HepG2 (cell line): ENCODE measurements at regions not wholly inside any gene's neighbourhood (a gene's known extent, or its start where the extent isn't known, plus 50 kb on each side); places are given as distances from the start of the nearest gene placed in this dataset.

Experiments used
- ATAC-seq: fragments of 200-7000 bp; cut with Tn5 transposase; 3 replicates; pipeline ENCODE4 v1.9.1; 2020; ENCODE audit warnings: mild to moderate bottlenecking, moderate library complexity
- BruUV-seq: library from RNA; stranded (reverse); fragments of 400-500 nt; replicated peaks from 2 replicates; lab custom pipeline; 2021; lab: Mats Ljungman, UMichigan
- CTCF ChIA-PET: fragments of 300-600 bp; formaldehyde crosslinking; extraction: SDS; loops from one replicate; lab custom pipeline; 2021; ENCODE audit warnings: low total read pairs, inconsistent platforms, low intra/inter-chr PET ratio; lab: Yijun Ruan, JAX
- POLR2A ChIA-PET: fragments of 350-600 bp; sonication (Branson Sonifier 250); formaldehyde crosslinking; loops from one replicate; lab custom pipeline; 2020; ENCODE audit warnings: antibody characterized with exemption, inconsistent platforms; lab: Yijun Ruan, JAX
- DNase-seq: peaks from one replicate; pipeline ENCODE4 v3.0.0-alpha.2; 2015; ENCODE audit warnings: low spot score
- FAIRE-seq: peaks from 3 replicates; lab custom pipeline; 2011; peaks lifted over from hg19 to GRCh38; lab: Jason Lieb, UNC
- H2AFZ ChIP-seq: one replicate; pipeline ENCODE4 v1.6.1; 2011; ENCODE audit warnings: low read length, inconsistent platforms
- H3K27ac ChIP-seq: fragments of 300-600 bp; 3 replicates; pipeline ENCODE4 v1.8.0; 2011; ENCODE audit warnings: mixed run types, mild to moderate bottlenecking, mixed read lengths, low read length, inconsistent platforms; ENCODE audit not compliant: insufficient read depth; ENCODE audit errors: extremely low read length
- H3K27me3 ChIP-seq, 2 experiments: fragments of 200-600 bp in 1 of 2; 2 replicates in 1 of 2; 3 replicates in 1 of 2; pipeline versions ENCODE4 v1.6.0 to v1.8.0; 2011; ENCODE audit warnings: low read length in 2 of 2, mild to moderate bottlenecking in 2 of 2, moderate library complexity in 2 of 2, inconsistent platforms in 1 of 2; ENCODE audit not compliant: insufficient read depth in 2 of 2, control insufficient read depth in 1 of 2
- H3K36me3 ChIP-seq, 2 experiments: fragments of 200-600 bp in 1 of 2; replicated peaks in 1 of 2; 2 replicates in 1 of 2; 3 replicates in 1 of 2; pipeline versions ENCODE4 v1.5.1 to v1.8.0; 2011; ENCODE audit warnings: low read length in 2 of 2, inconsistent platforms in 1 of 2; ENCODE audit not compliant: insufficient read depth in 2 of 2, control insufficient read depth in 1 of 2
- H3K4me1 ChIP-seq: 2 replicates; pipeline ENCODE4 v1.5.1; 2012; ENCODE audit warnings: low read length, inconsistent platforms; ENCODE audit not compliant: insufficient read depth
- H3K4me2 ChIP-seq: 2 replicates; pipeline ENCODE4 v1.6.0; 2011; ENCODE audit warnings: low read depth, low read length, inconsistent platforms
- H3K4me3 ChIP-seq, 3 experiments: fragments of 200-600 bp in 1 of 3; sonication (generic), shearing (Covaris generic) in 1 of 3; replicated peaks in 1 of 3; 2 replicates each; pipeline ENCODE4 v1.5.1; 2011 to 2016; ENCODE audit warnings: low read length in 3 of 3, inconsistent platforms in 2 of 3, low read depth in 2 of 3, mild to moderate bottlenecking in 2 of 3, control low read depth in 1 of 3, mixed read lengths in 1 of 3; ENCODE audit not compliant: insufficient read depth in 1 of 3
- H3K79me2 ChIP-seq: one replicate; pipeline ENCODE4 v1.6.1; 2011; ENCODE audit warnings: low read length, inconsistent platforms; ENCODE audit not compliant: insufficient read depth
- H3K9ac ChIP-seq: 2 replicates; pipeline ENCODE4 v1.6.0; 2011; ENCODE audit warnings: mild to moderate bottlenecking, low read depth, low read length, inconsistent platforms; ENCODE audit not compliant: insufficient read depth
- H3K9me3 ChIP-seq: 2 replicates; pipeline ENCODE4 v1.5.1; 2012; ENCODE audit warnings: mild to moderate bottlenecking, low read length
- H4K20me1 ChIP-seq: 2 replicates; pipeline ENCODE4 v1.6.0; 2011; ENCODE audit warnings: inconsistent platforms, mild to moderate bottlenecking, low read length, moderate library complexity; ENCODE audit not compliant: insufficient read depth
- ADNP ChIP-seq: sonication (generic); formaldehyde crosslinking; IDR thresholded peaks from 2 replicates; pipeline ENCODE4 v1.4.0; 2020; ENCODE audit warnings: missing genetic modification reagents
- EED ChIP-seq: sonication (generic); formaldehyde crosslinking; IDR thresholded peaks from 2 replicates; pipeline ENCODE4 v1.5.0; 2020; ENCODE audit warnings: mild to moderate bottlenecking, missing genetic modification reagents
- FOXA1 ChIP-seq, 2 experiments: fragments of 450-650 bp in 1 of 2; sonication (generic) in 1 of 2; formaldehyde crosslinking in 1 of 2; IDR thresholded peaks; 2 replicates each; pipeline versions ENCODE4 v1.4.0 to v1.6.1; 2016 to 2020; ENCODE audit warnings: missing genetic modification reagents in 1 of 2
- FOXP1 ChIP-seq, 2 experiments: fragments of 450-650 bp in 1 of 2; IDR thresholded peaks; 2 replicates each; pipeline ENCODE4 v1.6.1; 2017 to 2018; ENCODE audit warnings: antibody characterized with exemption in 1 of 2
- MAZ ChIP-seq, 2 experiments: sonication (generic) in 1 of 2; formaldehyde crosslinking in 1 of 2; IDR thresholded peaks; 2 replicates each; pipeline versions ENCODE4 v1.5.0 to v1.6.1; 2012 to 2020; ENCODE audit warnings: low read depth in 2 of 2, mild to moderate bottlenecking in 2 of 2, borderline replicate concordance in 1 of 2, improper control_type of control experiment in 1 of 2, low read length in 1 of 2, missing genetic modification reagents in 1 of 2, moderate library complexity in 1 of 2
- MYC ChIP-seq: sonication (generic); formaldehyde crosslinking; IDR thresholded peaks from 2 replicates; pipeline ENCODE4 v1.9.0; 2021; ENCODE audit warnings: missing genetic modification reagents, borderline replicate concordance
- NFIC ChIP-seq: IDR thresholded peaks from 2 replicates; pipeline ENCODE4 v1.6.1; 2012; ENCODE audit warnings: mild to moderate bottlenecking, low read length, inconsistent platforms
- STAT5B ChIP-seq: sonication (generic); formaldehyde crosslinking; IDR thresholded peaks from 2 replicates; pipeline ENCODE4 v1.4.0; 2020; ENCODE audit warnings: missing genetic modification reagents
- ZBED4 ChIP-seq: sonication (generic); formaldehyde crosslinking; IDR thresholded peaks from 2 replicates; pipeline ENCODE4 v1.4.0; 2020; ENCODE audit warnings: missing genetic modification reagents, borderline replicate concordance
- ZFP36L1 ChIP-seq: sonication (generic); formaldehyde crosslinking; IDR thresholded peaks from 2 replicates; pipeline ENCODE4 v1.8.0; 2022; ENCODE audit warnings: mild to moderate bottlenecking, missing genetic modification reagents, moderate library complexity
- ZNF251 ChIP-seq: sonication (generic); formaldehyde crosslinking; IDR thresholded peaks from 2 replicates; pipeline ENCODE4 v1.9.0; 2021; ENCODE audit warnings: mild to moderate bottlenecking, missing genetic modification reagents
- ZNF362 ChIP-seq: sonication (generic); formaldehyde crosslinking; IDR thresholded peaks from 2 replicates; pipeline ENCODE4 v1.4.0; 2020; ENCODE audit warnings: missing genetic modification reagents, mild to moderate bottlenecking, borderline replicate concordance
- ZNF468 ChIP-seq: sonication (generic); formaldehyde crosslinking; IDR thresholded peaks from 2 replicates; pipeline ENCODE4 v1.8.0; 2022; ENCODE audit warnings: mild to moderate bottlenecking, moderate library complexity, missing genetic modification reagents
- ZSCAN5A ChIP-seq: sonication (generic); formaldehyde crosslinking; IDR thresholded peaks from 2 replicates; pipeline ENCODE4 v1.8.0; 2022; ENCODE audit warnings: mild to moderate bottlenecking, missing genetic modification reagents, borderline replicate concordance
- WGBS: methylation state at CpG from one replicate; pipeline ENCODE4 v1.1.6; 2017; ENCODE audit warnings: low lambda C conversion rate; 5-methylcytosine and 5-hydroxymethylcytosine counted together
- in situ Hi-C: cut with HindIII; loops from 2 replicates; pipeline ENCODE4 v1.10.0; 2017; ENCODE audit warnings: low pct_unique_long_range_greater_than_20kb; ENCODE audit not compliant: extremely low pct_ligation_motif_present
- intact Hi-C: fragments of 100-400 bp; cut with micrococcal nuclease; formaldehyde crosslinking; loops from one replicate; pipeline ENCODE4 v1.10.0; 2022; ENCODE audit not compliant: unreplicated experiment
- TF ChIP-seq, protein P1 (sequence below): IDR thresholded peaks from 2 replicates; pipeline ENCODE4 v1.6.1; 2016; ENCODE audit warnings: missing compliant biosample characterization, missing genetic modification reagents, borderline replicate concordance

DNA sequence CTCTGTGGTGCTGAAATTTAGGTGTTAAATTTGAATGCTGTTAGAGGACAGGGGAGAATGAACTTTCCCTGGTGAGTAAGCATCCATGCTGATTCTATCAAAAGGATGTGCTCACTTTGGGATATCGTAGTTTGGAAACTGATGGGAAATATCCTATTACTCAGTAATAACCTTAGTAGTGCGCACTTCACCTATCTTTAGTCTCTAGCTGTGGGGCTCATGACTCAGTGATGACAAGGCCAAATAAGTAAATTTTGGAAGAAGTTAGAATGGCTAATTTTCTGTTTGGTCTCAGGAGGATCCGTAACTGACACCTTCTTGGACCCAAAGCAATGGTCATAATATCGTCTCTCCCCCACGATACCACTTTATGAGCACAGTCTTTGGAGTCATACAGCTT lies 448.4 kb downstream of the PSAT1 start:
- POLR2A ChIA-PET: no interaction called here
- Histone ChIP-seq H3K9ac (no peak overlapping the region), H3K79me2 (no peaks in the 10 kb centered on the region), H3K4me3 (no peak overlapping the region), H4K20me1 (no peaks in the 10 kb centered on the region), H3K27me3 (no peaks in the 10 kb centered on the region), H3K4me2 (no peak overlapping the region), H3K9me3 (no peaks in the 10 kb centered on the region), H2AFZ (no peak overlapping the region), H3K27ac (no peak overlapping the region), H3K36me3 (no peaks in the 10 kb centered on the region), H3K4me1 (no peaks in the 10 kb centered on the region)
- in situ Hi-C loops: no loop called here
- DNase-seq: no peak
- ATAC-seq: no peak
- no peak for FAIRE-seq
- CTCF ChIA-PET: no interaction called here
- intact Hi-C loops: no loop called here
- 15% methylated on average over 5 of the region's 5 CpGs for WGBS
- no TSS peak for BruUV-seq
- TF ChIP-seq STAT5B (CRISPR knock-in tag): no peak
- no peak for TF ChIP-seq ADNP
- TF ChIP-seq ZNF362 (CRISPR knock-in tag): no peak
- no peak for TF ChIP-seq EED
- TF ChIP-seq MYC (CRISPR knock-in tag): no peak
- no peak for TF ChIP-seq FOXA1 (IDR thresholded peaks at IDR 0.05)
- no peak for TF ChIP-seq FOXA1 (CRISPR knock-in tag; IDR thresholded peaks at IDR 0.05)
- TF ChIP-seq ZBED4 (CRISPR knock-in tag): no peak
- TF ChIP-seq, protein P1, sequence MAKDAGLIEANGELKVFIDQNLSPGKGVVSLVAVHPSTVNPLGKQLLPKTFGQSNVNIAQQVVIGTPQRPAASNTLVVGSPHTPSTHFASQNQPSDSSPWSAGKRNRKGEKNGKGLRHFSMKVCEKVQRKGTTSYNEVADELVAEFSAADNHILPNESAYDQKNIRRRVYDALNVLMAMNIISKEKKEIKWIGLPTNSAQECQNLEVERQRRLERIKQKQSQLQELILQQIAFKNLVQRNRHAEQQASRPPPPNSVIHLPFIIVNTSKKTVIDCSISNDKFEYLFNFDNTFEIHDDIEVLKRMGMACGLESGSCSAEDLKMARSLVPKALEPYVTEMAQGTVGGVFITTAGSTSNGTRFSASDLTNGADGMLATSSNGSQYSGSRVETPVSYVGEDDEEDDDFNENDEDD: no peak
- no peak for TF ChIP-seq ZFP36L1 (CRISPR knock-in tag)
- TF ChIP-seq MAZ (IDR thresholded peaks at IDR 0.05; ENCODE audit: borderline replicate concordance, low read depth, low read length): no peak
- no peak for TF ChIP-seq MAZ (CRISPR knock-in tag; IDR thresholded peaks at IDR 0.05; ENCODE audit: low read depth)
- no peak for TF ChIP-seq ZNF251 (CRISPR knock-in tag)
- TF ChIP-seq NFIC: no peak
- TF ChIP-seq ZSCAN5A (CRISPR knock-in tag): no peak
- no peak for TF ChIP-seq FOXP1 (IDR thresholded peaks at IDR 0.05)
- TF ChIP-seq FOXP1 (CRISPR knock-in tag; IDR thresholded peaks at IDR 0.05): no peak
- no peak for TF ChIP-seq ZNF468 (CRISPR knock-in tag)
